GM12891 (cell line): ENCODE measurements at regions not wholly inside any gene's neighbourhood (a gene's known extent, or its start where the extent isn't known, plus 50 kb on each side); places are given as distances from the start of the nearest gene placed in this dataset.

Experiments
- PAX5 ChIP-seq: IDR thresholded peaks from 2 replicates; pipeline ENCODE4 v1.6.1; 2011; ENCODE audit warnings: low read length, moderate library complexity, mild to moderate bottlenecking; ENCODE audit not compliant: insufficient read depth, severe bottlenecking
- POLR2A ChIP-seq: IDR thresholded peaks from 2 replicates; pipeline ENCODE4 v1.6.1; 2011; ENCODE audit warnings: low read depth, low read length, control low read depth

GRCh38 chr5:168135897-168136296, 155.5 kb upstream of the WWC1 start:
- TF ChIP-seq POLR2A (no peak), PAX5 (no peak)
